A673 (cell line): ENCODE measurements at regions not wholly inside any gene's neighbourhood (a gene's known extent, or its start where the extent isn't known, plus 50 kb on each side); places are given as distances from the start of the nearest gene placed in this dataset.

Source experiments
- BruUV-seq: library from RNA; stranded (reverse); fragments of 400-500 nt; replicated peaks from 2 replicates; lab custom pipeline; 2021; lab: Mats Ljungman, UMichigan
- CTCF ChIA-PET: fragments of 300-600 bp; sonication (Branson Sonifier 250); formaldehyde crosslinking; loops from one replicate; lab custom pipeline; 2022; ENCODE audit warnings: antibody characterized with exemption; lab: Charles Lee
- POLR2A ChIA-PET: fragments of 300-600 bp; sonication (Branson Sonifier 250); formaldehyde crosslinking; loops from one replicate; lab custom pipeline; 2022; ENCODE audit warnings: antibody characterized with exemption; ENCODE audit not compliant: low non-redundant PET; lab: Charles Lee
- DNase-seq: peaks from one replicate; pipeline ENCODE4 v3.0.0-alpha.2; 2015; ENCODE audit warnings: low spot score
- H3K27ac ChIP-seq: fragments of 200-600 bp; sonication (generic); 2 replicates; pipeline ENCODE4 v1.5.1; 2016; ENCODE audit warnings: mixed run types, low read depth, mild to moderate bottlenecking, mixed read lengths, antibody characterized with exemption, low read length; ENCODE audit not compliant: poor library complexity, severe bottlenecking
- H3K27me3 ChIP-seq: fragments of 200-600 bp; sonication (generic); replicated peaks from 2 replicates; pipeline ENCODE4 v1.6.1; 2017; ENCODE audit warnings: mixed run types, low read depth, mild to moderate bottlenecking, mixed read lengths, antibody characterized with exemption, low read length; ENCODE audit not compliant: insufficient read depth, poor library complexity
- H3K36me3 ChIP-seq: fragments of 200-600 bp; sonication (generic); 2 replicates; pipeline ENCODE4 v1.6.1; 2016; ENCODE audit warnings: mixed run types, mild to moderate bottlenecking, mixed read lengths, antibody characterized with exemption, low read length; ENCODE audit not compliant: insufficient read depth, poor library complexity, severe bottlenecking
- H3K4me1 ChIP-seq: fragments of 200-600 bp; sonication (generic); 2 replicates; pipeline ENCODE4 v1.6.1; 2017; ENCODE audit warnings: mixed run types, mild to moderate bottlenecking, mixed read lengths, antibody characterized with exemption, low read length; ENCODE audit not compliant: insufficient read depth, poor library complexity, severe bottlenecking
- H3K4me3 ChIP-seq: fragments of 200-600 bp; sonication (generic); 2 replicates; pipeline ENCODE4 v1.5.1; 2016; ENCODE audit warnings: low read depth, mixed run types, mild to moderate bottlenecking, mixed read lengths, low read length; ENCODE audit not compliant: poor library complexity, severe bottlenecking
- H3K9me3 ChIP-seq: fragments of 200-600 bp; sonication (generic); 2 replicates; pipeline ENCODE4 v1.6.1; 2016; ENCODE audit warnings: mixed run types, low read depth, mild to moderate bottlenecking, mixed read lengths, antibody characterized with exemption, low read length; ENCODE audit not compliant: poor library complexity, severe bottlenecking
- CTCF ChIP-seq: fragments of 300-800, 200-600 bp; sonication (generic); conservative IDR thresholded peaks from 2 replicates; pipeline ENCODE4 v1.5.1; 2017; ENCODE audit warnings: low read depth, mild to moderate bottlenecking, antibody characterized with exemption, low read length, moderate library complexity, mixed read lengths
- EZH2 ChIP-seq: fragments of 200-600 bp; sonication (generic); IDR thresholded peaks from 2 replicates; pipeline ENCODE4 v1.6.1; 2017; ENCODE audit warnings: borderline replicate concordance, low read depth, mild to moderate bottlenecking, mixed read lengths, antibody characterized with exemption, low read length; ENCODE audit not compliant: poor library complexity, severe bottlenecking
- intact Hi-C: fragments of 100-400 bp; cut with micrococcal nuclease; formaldehyde crosslinking; loops from one replicate; pipeline ENCODE4 v1.10.0; 2022; ENCODE audit not compliant: unreplicated experiment

- BruUV-seq, result no TSS peak
- Histone ChIP-seq H3K4me3 (no peak overlapping the region), H3K9me3 (no peaks in the 10 kb centered on the region), H3K36me3 (no peaks in the 10 kb centered on the region), H3K27ac (no peak overlapping the region), H3K27me3 (no peaks in the 10 kb centered on the region), H3K4me1 (no peaks in the 10 kb centered on the region)
- TF ChIP-seq CTCF (no peak), EZH2 (no peak)
- ChIA-PET CTCF (no interaction called here), POLR2A (no interaction called here)
- intact Hi-C loops, result no loop called here
- DNase-seq, result no peak
Measured at GRCh38 chr2:38218591-38218991, 142.6 kb upstream of the CYP1B1 start.

GRCh38 chr2:38217401-38218188 lies 141.6 kb upstream of the CYP1B1 start:
- no peak for DNase-seq
- no peaks in the 10 kb centered on the region for H3K36me3 ChIP-seq
- no peak overlapping the region for H3K27ac ChIP-seq
- no peaks in the 10 kb centered on the region for H3K9me3 ChIP-seq
- no TSS peak for BruUV-seq
- intact Hi-C loops, result no loop called here
- no peaks in the 10 kb centered on the region for H3K27me3 ChIP-seq
- POLR2A ChIA-PET, result no interaction called here
- no peak overlapping the region for H3K4me3 ChIP-seq
- TF ChIP-seq EZH2, result no peak
- no peak for TF ChIP-seq CTCF
- CTCF ChIA-PET, result no interaction called here
- H3K4me1 ChIP-seq, result no peaks in the 10 kb centered on the region

DNA sequence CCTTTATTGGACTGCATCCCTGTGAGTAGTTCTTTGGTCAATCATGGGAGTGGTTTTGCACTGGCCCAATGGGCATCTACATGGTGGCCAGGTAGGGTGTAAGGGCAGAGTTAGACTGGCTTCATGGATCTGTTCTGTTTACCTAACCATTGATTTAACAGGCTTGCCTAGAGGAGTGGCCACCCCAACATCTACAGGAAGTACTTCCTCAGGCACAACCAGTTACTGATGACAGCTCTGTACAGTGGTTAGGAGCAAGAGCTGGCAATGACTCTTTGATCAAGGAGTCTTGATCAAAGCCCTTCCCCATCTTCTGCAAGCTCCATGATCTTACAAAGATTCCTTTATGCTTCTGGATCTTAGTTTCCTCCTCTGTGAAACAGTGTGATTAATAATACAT lies 140.9 kb upstream of the CYP1B1 start:
- no peaks in the 10 kb centered on the region for H3K9me3 ChIP-seq
- H3K4me1 ChIP-seq, result no peaks in the 10 kb centered on the region
- BruUV-seq, result no TSS peak
- ChIA-PET POLR2A (no interaction called here), CTCF (no interaction called here)
- intact Hi-C loops, result no loop called here
- H3K4me3 ChIP-seq, result no peak overlapping the region
- no peak overlapping the region for H3K27ac ChIP-seq
- DNase-seq, result no peak
- no peaks in the 10 kb centered on the region for H3K36me3 ChIP-seq
- H3K27me3 ChIP-seq, result no peaks in the 10 kb centered on the region
- TF ChIP-seq EZH2 (no peak), CTCF (no peak)
